GM12878 (cell line): ENCODE measurements at regions not wholly inside any gene's neighbourhood (a gene's known extent, or its start where the extent isn't known, plus 50 kb on each side); places are given as distances from the start of the nearest gene placed in this dataset.

Experiments used
- ATAC-seq: fragments of 200-7000 bp; cut with Tn5 transposase; 3 replicates; pipeline ENCODE4 v1.9.1; 2020; ENCODE audit warnings: mild to moderate bottlenecking, moderate library complexity
- BruUV-seq: library from RNA; stranded (reverse); fragments of 400-500 nt; replicated peaks from 2 replicates; lab custom pipeline; 2021; lab: Mats Ljungman, UMichigan
- CTCF ChIA-PET: fragments of 300-600 bp; sonication (Branson Sonifier 250); formaldehyde crosslinking; extraction: SDS; loops from one replicate; lab custom pipeline; 2021; ENCODE audit warnings: inconsistent platforms; lab: Yijun Ruan, JAX
- POLR2A ChIA-PET: fragments of 350-600 bp; formaldehyde crosslinking; extraction: SDS; loops from one replicate; lab custom pipeline; 2021; ENCODE audit warnings: inconsistent platforms; lab: Charles Lee
- RAD21 ChIA-PET: fragments of 300-600 bp; sonication (Branson Sonifier 250); formaldehyde crosslinking; loops from one replicate; lab custom pipeline; 2023; ENCODE audit warnings: antibody characterized with exemption; ENCODE audit not compliant: unreplicated experiment; lab: Charles Lee
- SMC1A ChIA-PET: fragments of 300-600 bp; sonication (Branson Sonifier 250); formaldehyde crosslinking; loops from one replicate; lab custom pipeline; 2023; ENCODE audit not compliant: unreplicated experiment, uncharacterized antibody; lab: Charles Lee
- DNase-seq: peaks from one replicate; pipeline ENCODE4 v3.0.0-alpha.2; 2011; ENCODE audit warnings: low read depth, low spot score
- FAIRE-seq: peaks from 3 replicates; lab custom pipeline; 2011; peaks lifted over from hg19 to GRCh38; lab: Jason Lieb, UNC
- H2AFZ ChIP-seq: 2 replicates; pipeline ENCODE4 v1.6.0; 2011; ENCODE audit warnings: low read depth, low read length, control low read depth; ENCODE audit not compliant: control insufficient read depth
- H3K27ac ChIP-seq: 2 replicates; pipeline ENCODE4 v1.5.1; 2011; ENCODE audit warnings: control low read depth; ENCODE audit not compliant: control insufficient read depth, insufficient read depth
- H3K27me3 ChIP-seq, 2 experiments: replicated peaks in 1 of 2; 2 replicates each; pipeline versions ENCODE4 v1.6.0 to v1.6.1; 2011; ENCODE audit warnings: low read length in 1 of 2; ENCODE audit not compliant: control insufficient read depth in 2 of 2, insufficient read depth in 2 of 2
- H3K36me3 ChIP-seq, 2 experiments: 2 replicates each; pipeline ENCODE4 v1.5.1; 2011; ENCODE audit warnings: low read length in 1 of 2; ENCODE audit not compliant: control insufficient read depth in 2 of 2, insufficient read depth in 2 of 2
- H3K4me1 ChIP-seq: 2 replicates; pipeline ENCODE4 v1.6.1; 2011; ENCODE audit warnings: mild to moderate bottlenecking, low read length, moderate library complexity, mixed read lengths; ENCODE audit not compliant: control insufficient read depth, insufficient read depth
- H3K4me2 ChIP-seq: 2 replicates; pipeline ENCODE4 v1.6.0; 2011; ENCODE audit warnings: control low read depth; ENCODE audit not compliant: control insufficient read depth, insufficient read depth
- H3K4me3 ChIP-seq: fragments of 200-600 bp; sonication (generic); 2 replicates; pipeline ENCODE4 v1.5.1; 2016
- H3K79me2 ChIP-seq: 2 replicates; pipeline ENCODE4 v1.6.0; 2011; ENCODE audit warnings: low read length; ENCODE audit not compliant: control insufficient read depth, insufficient read depth
- H3K9ac ChIP-seq: 2 replicates; pipeline ENCODE4 v1.8.0; 2011; ENCODE audit warnings: low read length, control low read depth, mixed read lengths; ENCODE audit not compliant: control insufficient read depth, insufficient read depth
- H3K9me3 ChIP-seq: replicated peaks from 3 replicates; pipeline ENCODE4 v1.5.1; 2011; ENCODE audit warnings: mild to moderate bottlenecking, low read length; ENCODE audit not compliant: control insufficient read depth, insufficient read depth
- H4K20me1 ChIP-seq: 2 replicates; pipeline ENCODE4 v1.6.0; 2011; ENCODE audit not compliant: control insufficient read depth, insufficient read depth
- CHD4 ChIP-seq: fragments of 200-600 bp; sonication (generic); IDR thresholded peaks from 2 replicates; pipeline ENCODE4 v1.6.1; 2016; ENCODE audit warnings: mild to moderate bottlenecking
- CREB1 ChIP-seq: IDR thresholded peaks from 2 replicates; pipeline ENCODE4 v1.6.1; 2012; ENCODE audit warnings: low read depth, mild to moderate bottlenecking, inconsistent platforms
- NR2F1 ChIP-seq: fragments of 450-650 bp; conservative IDR thresholded peaks from 2 replicates; pipeline ENCODE4 v1.6.1; 2017; ENCODE audit warnings: mild to moderate bottlenecking
- ZZZ3 ChIP-seq: IDR thresholded peaks from 2 replicates; pipeline ENCODE4 v1.6.1; 2011; ENCODE audit warnings: low read depth; ENCODE audit not compliant: control insufficient read depth, insufficient read length
- WGBS: methylation state at CpG from one replicate; pipeline ENCODE4 v1.1.6; 2016; ENCODE audit warnings: low lambda C conversion rate; ENCODE audit not compliant: insufficient replicate concordance, insufficient coverage; ENCODE audit errors: missing lambda C conversion rate; 5-methylcytosine and 5-hydroxymethylcytosine counted together
- in situ Hi-C: fragments of 300-500 bp; cut with MboI; formaldehyde crosslinking; loops from 9 replicates; pipeline ENCODE4 v1.14.3; 2018; ENCODE audit warnings: mixed read lengths
- intact Hi-C: fragments of 100-400 bp; cut with micrococcal nuclease; formaldehyde crosslinking; loops from one replicate; pipeline ENCODE4 v1.14.2; 2022; ENCODE audit not compliant: unreplicated experiment
- TF ChIP-seq, protein P1 (sequence below): fragments of 450-650 bp; IDR thresholded peaks from 2 replicates; pipeline ENCODE4 v1.6.1; 2017; ENCODE audit warnings: low read depth, mild to moderate bottlenecking, moderate library complexity
- TF ChIP-seq, protein P2 (sequence below): IDR thresholded peaks from 2 replicates; pipeline ENCODE4 v1.6.1; 2012; ENCODE audit warnings: low read depth, low read length, improper control_type of control experiment
- TF ChIP-seq, protein P3 (sequence below): IDR thresholded peaks from 2 replicates; pipeline ENCODE4 v1.6.1; 2012; ENCODE audit warnings: low read depth, low read length, improper control_type of control experiment

DNA sequence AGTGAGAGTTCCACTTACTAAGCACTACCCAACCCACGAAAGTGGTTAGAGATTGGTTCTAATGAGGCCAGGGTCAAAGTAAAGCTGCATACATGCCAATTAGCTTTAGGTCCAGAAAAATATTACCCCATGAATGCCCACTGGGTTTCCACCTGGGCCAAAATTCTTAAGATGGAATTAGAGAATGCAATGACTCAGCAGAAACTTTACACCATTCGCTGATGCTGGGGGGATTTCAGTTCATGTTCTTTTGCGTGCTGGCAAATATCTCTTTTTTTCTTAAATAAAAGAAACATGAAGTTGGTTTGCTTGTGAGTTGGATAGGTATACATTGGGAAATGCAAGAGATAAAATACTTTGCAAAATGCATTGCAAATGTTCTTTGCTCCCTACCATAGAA, 715.3 kb upstream of the MIR17HG start:
- no peak for TF ChIP-seq CREB1
- TF ChIP-seq, protein P1, sequence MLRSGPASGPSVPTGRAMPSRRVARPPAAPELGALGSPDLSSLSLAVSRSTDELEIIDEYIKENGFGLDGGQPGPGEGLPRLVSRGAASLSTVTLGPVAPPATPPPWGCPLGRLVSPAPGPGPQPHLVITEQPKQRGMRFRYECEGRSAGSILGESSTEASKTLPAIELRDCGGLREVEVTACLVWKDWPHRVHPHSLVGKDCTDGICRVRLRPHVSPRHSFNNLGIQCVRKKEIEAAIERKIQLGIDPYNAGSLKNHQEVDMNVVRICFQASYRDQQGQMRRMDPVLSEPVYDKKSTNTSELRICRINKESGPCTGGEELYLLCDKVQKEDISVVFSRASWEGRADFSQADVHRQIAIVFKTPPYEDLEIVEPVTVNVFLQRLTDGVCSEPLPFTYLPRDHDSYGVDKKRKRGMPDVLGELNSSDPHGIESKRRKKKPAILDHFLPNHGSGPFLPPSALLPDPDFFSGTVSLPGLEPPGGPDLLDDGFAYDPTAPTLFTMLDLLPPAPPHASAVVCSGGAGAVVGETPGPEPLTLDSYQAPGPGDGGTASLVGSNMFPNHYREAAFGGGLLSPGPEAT: no peak
- in situ Hi-C loops (no loop called here), intact Hi-C loops (no loop called here)
- SMC1A ChIA-PET: no interaction called here
- POLR2A ChIA-PET: no interaction called here
- DNase-seq (no peak), FAIRE-seq (no peak), ATAC-seq (no peak)
- H3K27ac ChIP-seq: no peak overlapping the region
- H3K36me3 ChIP-seq: no peaks in the 10 kb centered on the region
- no peak overlapping the region for H3K9ac ChIP-seq
- no peaks in the 10 kb centered on the region for H3K79me2 ChIP-seq
- H4K20me1 ChIP-seq: no peaks in the 10 kb centered on the region
- no peaks in the 10 kb centered on the region for H3K9me3 ChIP-seq
- CTCF ChIA-PET: no interaction called here
- H3K4me1 ChIP-seq: no peaks in the 10 kb centered on the region
- 19% methylated on average over 3 of the region's 3 CpGs for WGBS
- no peak overlapping the region for H3K4me2 ChIP-seq
- RAD21 ChIA-PET: no interaction called here
- H2AFZ ChIP-seq: no peak overlapping the region
- BruUV-seq: no TSS peak
- H3K4me3 ChIP-seq: no peak overlapping the region
- H3K27me3 ChIP-seq: no peaks in the 10 kb centered on the region

DNA sequence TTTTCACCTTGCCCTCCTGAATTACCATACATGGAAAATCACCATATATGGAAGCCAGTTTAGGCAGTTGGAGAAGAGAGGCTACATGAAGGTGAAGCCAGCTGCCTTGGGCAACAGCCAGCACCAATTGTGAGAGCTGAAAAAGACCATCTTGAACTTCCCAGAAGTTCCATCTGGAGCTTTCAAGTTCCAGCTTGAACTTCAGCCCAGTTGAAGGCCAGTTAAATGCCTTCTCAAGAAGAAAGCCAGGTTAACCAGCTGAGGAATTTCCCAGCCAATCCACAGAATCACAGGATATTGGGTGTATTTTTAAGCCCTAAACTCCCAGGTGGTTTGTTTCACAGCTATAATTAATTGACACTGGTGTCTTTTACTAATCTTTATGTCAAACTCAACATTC, 713.6 kb upstream of the MIR17HG start:
- intact Hi-C loops: no loop called here
- DNase-seq (no peak), FAIRE-seq (no peak), ATAC-seq (no peak)
- ChIA-PET POLR2A (interaction anchor here (0.7 kb wide), 1 partner anchor 25 kb away, joined by 4 read pairs; no protein-coding TSS in a partner anchor), RAD21 (no interaction called here), SMC1A (no interaction called here), CTCF (no interaction called here)
- Histone ChIP-seq H4K20me1 (no peaks in the 10 kb centered on the region), H3K4me3 (no peak overlapping the region), H3K27me3 (no peaks in the 10 kb centered on the region), H3K9ac (no peak overlapping the region), H2AFZ (no peak overlapping the region), H3K4me2 (no peak overlapping the region), H3K9me3 (no peaks in the 10 kb centered on the region), H3K4me1 (no peaks in the 10 kb centered on the region), H3K79me2 (no peaks in the 10 kb centered on the region), H3K27ac (no peak overlapping the region), H3K36me3 (no peaks in the 10 kb centered on the region)
- no TSS peak for BruUV-seq
- TF ChIP-seq, protein P2, sequence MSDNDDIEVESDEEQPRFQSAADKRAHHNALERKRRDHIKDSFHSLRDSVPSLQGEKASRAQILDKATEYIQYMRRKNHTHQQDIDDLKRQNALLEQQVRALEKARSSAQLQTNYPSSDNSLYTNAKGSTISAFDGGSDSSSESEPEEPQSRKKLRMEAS: no peak
- no peak for TF ChIP-seq NR2F1
- no peak for TF ChIP-seq ZZZ3
- TF ChIP-seq CHD4: no peak
- TF ChIP-seq, protein P3, sequence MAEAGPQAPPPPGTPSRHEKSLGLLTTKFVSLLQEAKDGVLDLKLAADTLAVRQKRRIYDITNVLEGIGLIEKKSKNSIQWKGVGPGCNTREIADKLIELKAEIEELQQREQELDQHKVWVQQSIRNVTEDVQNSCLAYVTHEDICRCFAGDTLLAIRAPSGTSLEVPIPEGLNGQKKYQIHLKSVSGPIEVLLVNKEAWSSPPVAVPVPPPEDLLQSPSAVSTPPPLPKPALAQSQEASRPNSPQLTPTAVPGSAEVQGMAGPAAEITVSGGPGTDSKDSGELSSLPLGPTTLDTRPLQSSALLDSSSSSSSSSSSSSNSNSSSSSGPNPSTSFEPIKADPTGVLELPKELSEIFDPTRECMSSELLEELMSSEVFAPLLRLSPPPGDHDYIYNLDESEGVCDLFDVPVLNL: no peak
- in situ Hi-C loops: no loop called here
